Activated T-cell treated with anti-CD3 and anti-CD28 coated beads, Interleukin-2, amount 50 U/mL, for 72 hours (primary cell): ENCODE measurements at regions not wholly inside any gene's neighbourhood (a gene's known extent, or its start where the extent isn't known, plus 50 kb on each side); places are given as distances from the start of the nearest gene placed in this dataset.

ENCODE experiments used
- ATAC-seq, 2 donors: fragments of 150-1000 bp; cut with Tn5 transposase; replicated peaks in 1 of 2; 2 replicates each; pipeline ENCODE4 v1.10.0; 2021; ENCODE audit warnings: moderate library complexity in 2 of 2, mild to moderate bottlenecking in 1 of 2
- DNase-seq, 2 donors: peaks; one replicate each; pipeline ENCODE4 v3.0.0; 2021 to 2022; ENCODE audit warnings: mixed read lengths in 1 of 2
- H3K27ac Mint-ChIP-seq: one replicate; pipeline ENCODE4 v1.8.0; 2022; ENCODE audit warnings: mild to moderate bottlenecking, moderate library complexity, mixed read lengths
- H3K27me3 Mint-ChIP-seq: one replicate; pipeline ENCODE4 v1.8.0; 2022; ENCODE audit warnings: low read depth, mixed read lengths
- H3K36me3 Mint-ChIP-seq, 2 donors: one replicate each; pipeline ENCODE4 v1.8.0; 2022; ENCODE audit warnings: mixed read lengths in 2 of 2, mild to moderate bottlenecking in 1 of 2; ENCODE audit not compliant: insufficient read depth in 2 of 2
- H3K4me1 Mint-ChIP-seq: one replicate; pipeline ENCODE4 v1.8.0; 2022; ENCODE audit warnings: low read depth, mixed read lengths
- H3K4me3 Mint-ChIP-seq, 2 donors: one replicate each; pipeline ENCODE4 v1.8.0; 2022; ENCODE audit warnings: mild to moderate bottlenecking in 2 of 2, mixed read lengths in 2 of 2, moderate library complexity in 2 of 2
- H3K9me3 Mint-ChIP-seq, 2 donors: one replicate each; pipeline ENCODE4 v1.8.0; 2022; ENCODE audit warnings: mixed read lengths in 2 of 2

DNA sequence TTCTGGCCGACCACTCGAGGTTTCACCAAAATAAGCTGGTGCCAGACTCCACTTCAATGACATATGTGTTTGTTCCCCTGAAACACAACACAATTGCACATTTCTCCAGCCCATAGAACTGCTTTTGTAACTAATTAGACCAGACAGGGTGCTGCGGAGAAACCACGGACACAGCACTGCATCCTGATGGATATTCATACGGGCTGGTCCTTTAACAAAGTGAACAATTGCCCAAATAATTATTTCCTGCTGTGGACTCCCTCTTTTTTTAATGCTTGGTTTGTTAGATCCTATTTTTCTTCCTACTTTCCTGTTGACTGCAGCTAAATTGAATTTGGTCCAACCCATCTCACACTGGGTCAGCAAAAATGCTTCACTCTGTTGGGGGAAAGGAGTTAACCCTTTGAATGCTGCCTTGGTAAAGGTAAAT lies 198.6 kb upstream of the BMPER start:
- no peaks in the 10 kb centered on the region for H3K4me1 Mint-ChIP-seq
- no peak overlapping the region for H3K27ac Mint-ChIP-seq
- H3K9me3 Mint-ChIP-seq = peaks cover 8% of the 10 kb centered on the region in 2 donors
- no peak overlapping the region for H3K4me3 Mint-ChIP-seq
- DNase-seq = no peak
- peaks cover 3 to 5% of the 10 kb centered on the region in 2 donors for H3K36me3 Mint-ChIP-seq
- no peaks in the 10 kb centered on the region for H3K27me3 Mint-ChIP-seq
- no peak for ATAC-seq

DNA sequence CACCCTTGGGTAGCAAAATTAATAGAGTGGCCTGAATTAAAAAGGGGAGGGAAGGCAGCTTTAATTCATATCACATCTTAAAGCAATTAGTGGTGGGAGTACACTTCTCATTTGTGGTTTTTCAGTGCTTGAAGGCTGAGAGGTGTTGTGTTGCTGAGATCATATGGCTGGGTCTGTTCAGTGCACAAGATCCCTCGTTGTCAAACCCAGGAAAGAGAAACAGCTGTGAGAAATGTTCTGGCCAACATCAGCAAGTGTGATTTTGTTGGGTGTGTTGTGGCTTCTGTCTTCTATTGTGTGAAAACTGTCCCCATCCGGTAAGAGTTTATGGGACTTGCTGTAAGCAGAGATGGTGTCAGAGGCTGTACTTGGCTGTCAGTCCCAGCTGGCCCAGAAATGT lies 197.9 kb upstream of the BMPER start:
- no peak overlapping the region for H3K4me3 Mint-ChIP-seq
- H3K9me3 Mint-ChIP-seq = peaks cover 2 to 4% of the 10 kb centered on the region in 2 donors
- H3K36me3 Mint-ChIP-seq = peaks cover under 1 to 2% of the 10 kb centered on the region in 2 donors
- DNase-seq = no peak
- ATAC-seq = no peak
- H3K27me3 Mint-ChIP-seq = no peaks in the 10 kb centered on the region
- no peak overlapping the region for H3K27ac Mint-ChIP-seq
- H3K4me1 Mint-ChIP-seq = no peaks in the 10 kb centered on the region

DNA sequence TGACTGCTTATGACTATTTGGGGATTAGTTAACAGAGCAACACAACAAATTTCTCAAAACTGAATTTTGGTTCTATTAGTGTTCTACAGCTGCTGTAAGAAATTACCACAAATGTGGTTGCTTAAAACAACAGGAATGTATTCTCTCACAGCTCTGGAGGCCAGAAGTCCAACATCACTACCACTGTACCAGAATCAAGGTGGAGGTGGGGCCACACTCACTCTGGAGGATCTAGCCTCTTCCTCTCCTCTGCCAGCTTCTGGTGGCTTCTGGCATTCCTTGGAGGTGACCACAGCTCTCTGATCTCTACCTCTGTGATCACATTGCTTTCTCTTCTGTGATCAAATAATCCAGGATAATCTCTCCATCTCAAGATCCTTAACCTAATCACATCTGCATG lies 194.7 kb upstream of the BMPER start:
- Mint-ChIP-seq H3K4me1 (no peaks in the 10 kb centered on the region), H3K27ac (no peak overlapping the region), H3K36me3 (no peaks in the 10 kb centered on the region), H3K4me3 (no peak overlapping the region), H3K9me3 (no peaks in the 10 kb centered on the region), H3K27me3 (no peaks in the 10 kb centered on the region)
- DNase-seq (no peak), ATAC-seq (no peak)

DNA sequence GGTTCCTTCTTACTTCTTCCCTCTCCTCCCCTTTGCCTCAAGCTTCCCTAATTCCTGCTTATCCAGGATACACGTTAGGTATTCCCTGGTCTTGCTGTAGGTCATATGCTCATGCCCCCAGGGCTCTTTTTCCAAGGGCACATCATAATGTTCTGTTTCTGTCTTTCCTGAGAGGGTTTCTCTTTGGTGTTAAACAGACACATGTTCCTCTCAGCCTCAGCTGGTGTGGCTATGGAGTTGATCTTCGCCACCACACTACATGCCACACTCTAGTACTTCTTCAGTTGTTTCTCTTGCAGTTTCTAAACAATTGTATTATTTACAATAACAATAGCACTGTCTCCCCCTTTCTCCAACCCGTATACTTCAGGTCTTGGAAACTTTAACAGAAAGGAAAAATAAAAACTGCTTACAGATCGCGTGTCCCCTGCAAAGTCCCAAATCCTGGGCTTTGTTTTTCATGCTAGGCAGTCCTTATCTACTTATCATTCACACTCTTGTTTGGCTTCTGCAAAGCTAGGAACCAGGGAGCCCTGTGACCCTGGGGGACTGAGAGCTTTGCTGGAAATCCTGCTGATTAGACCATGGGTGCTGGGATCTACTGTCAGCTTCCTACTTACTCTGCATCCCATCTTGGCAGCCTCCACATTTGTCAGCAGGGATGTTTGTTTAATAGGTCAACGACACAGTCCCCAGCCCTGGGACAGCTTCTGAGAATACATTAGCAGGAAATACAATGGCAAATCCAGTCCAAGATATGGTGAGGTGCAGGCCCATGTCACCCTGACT lies 193.9 kb upstream of the BMPER start:
- H3K4me3 Mint-ChIP-seq = no peak overlapping the region
- DNase-seq (no peak), ATAC-seq (no peak)
- H3K27me3 Mint-ChIP-seq = no peaks in the 10 kb centered on the region
- peak overlapping the region; percentile 13 for H3K27ac Mint-ChIP-seq
- no peaks in the 10 kb centered on the region for H3K36me3 Mint-ChIP-seq
- H3K4me1 Mint-ChIP-seq = no peaks in the 10 kb centered on the region
- no peaks in the 10 kb centered on the region for H3K9me3 Mint-ChIP-seq

DNA sequence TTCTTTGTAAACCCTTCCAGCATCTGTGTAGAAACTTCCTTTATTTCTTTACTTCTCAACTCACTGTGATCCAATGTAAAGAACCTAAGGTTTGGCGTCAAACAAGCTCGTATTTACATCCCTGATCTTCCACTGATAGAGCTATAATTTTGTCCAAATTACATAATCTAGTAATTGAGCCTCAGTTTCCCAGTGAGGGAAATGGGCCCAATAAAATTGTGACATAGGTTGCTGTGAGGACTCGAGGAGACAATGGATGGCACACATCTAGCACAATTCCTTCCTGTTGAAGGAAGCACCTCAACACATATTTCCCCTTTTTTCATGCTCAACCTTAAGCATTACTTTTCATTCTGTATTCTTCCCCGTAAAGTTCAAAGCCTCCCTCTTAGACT lies 193.3 kb upstream of the BMPER start:
- DNase-seq (no peak), ATAC-seq (no peak)
- H3K9me3 Mint-ChIP-seq = no peaks in the 10 kb centered on the region
- no peaks in the 10 kb centered on the region for H3K4me1 Mint-ChIP-seq
- no peak overlapping the region for H3K27ac Mint-ChIP-seq
- no peak overlapping the region for H3K4me3 Mint-ChIP-seq
- no peaks in the 10 kb centered on the region for H3K27me3 Mint-ChIP-seq
- no peaks in the 10 kb centered on the region for H3K36me3 Mint-ChIP-seq

DNA sequence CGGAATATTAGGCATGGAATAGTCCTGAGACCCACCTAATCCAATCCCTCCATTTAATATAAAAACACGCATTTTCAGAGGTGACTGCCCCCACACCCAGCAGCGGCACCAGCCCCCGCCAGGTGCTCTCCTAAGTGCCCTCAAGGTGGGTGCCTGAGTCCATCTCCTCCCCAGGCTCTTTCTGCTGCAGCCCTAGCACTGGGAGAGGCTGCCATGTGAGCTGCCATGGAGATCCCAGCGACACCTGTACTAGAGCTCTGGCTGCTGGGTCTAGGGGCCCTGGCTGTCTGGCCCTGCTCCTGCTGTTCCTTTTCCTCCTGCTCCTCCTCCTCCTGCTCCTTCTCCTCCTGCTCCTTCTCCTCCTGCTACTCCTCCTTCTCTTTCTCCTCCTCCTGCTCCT lies 191.1 kb upstream of the BMPER start:
- no peaks in the 10 kb centered on the region for H3K36me3 Mint-ChIP-seq
- H3K27me3 Mint-ChIP-seq = no peaks in the 10 kb centered on the region
- H3K4me3 Mint-ChIP-seq = no peak overlapping the region
- H3K9me3 Mint-ChIP-seq = no peaks in the 10 kb centered on the region
- no peaks in the 10 kb centered on the region for H3K4me1 Mint-ChIP-seq
- DNase-seq (no peak), ATAC-seq (no peak)
- H3K27ac Mint-ChIP-seq = no peak overlapping the region

DNA sequence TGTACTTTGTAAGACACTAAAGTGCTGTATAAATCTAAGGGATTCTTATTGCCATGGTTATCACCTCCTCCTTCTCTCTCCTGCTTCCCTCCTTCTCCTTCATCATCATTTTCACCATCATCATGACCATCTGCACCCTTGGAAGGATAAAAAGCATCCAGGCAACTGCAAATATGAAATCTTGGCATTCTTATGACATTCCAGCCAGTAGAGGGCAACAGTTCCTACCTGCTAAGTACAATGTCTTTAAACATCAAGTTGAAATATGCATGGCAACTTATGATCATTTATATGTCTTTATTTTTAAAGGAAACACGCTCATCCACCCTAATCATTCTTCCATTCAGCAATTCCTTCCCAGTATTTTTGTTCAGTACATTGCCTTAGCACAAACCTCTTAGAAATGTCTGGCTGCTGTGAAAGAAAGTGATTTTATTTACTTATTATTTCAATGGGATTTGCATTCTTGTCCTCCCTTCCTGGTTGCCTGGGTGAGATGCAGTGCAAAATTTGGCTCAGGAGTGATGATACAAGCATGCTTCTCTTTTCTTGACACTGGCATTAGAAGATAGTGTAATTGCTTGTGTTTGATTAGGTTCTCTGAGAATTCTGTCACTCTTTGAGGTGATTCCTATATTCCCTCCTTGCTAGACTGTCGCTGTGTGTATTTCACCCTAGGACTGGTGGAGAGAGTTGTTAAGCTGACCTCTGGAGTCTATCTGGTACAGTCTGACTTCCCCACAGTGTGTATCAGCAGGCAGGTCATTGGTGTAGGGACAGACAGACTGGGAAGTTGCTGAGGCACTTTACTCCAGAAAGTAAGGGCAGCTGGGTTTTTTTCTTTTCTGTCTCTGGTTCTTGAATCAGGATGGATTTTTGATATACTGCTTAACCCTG lies 188.5 kb upstream of the BMPER start:
- DNase-seq = no peak
- no peaks in the 10 kb centered on the region for H3K9me3 Mint-ChIP-seq
- H3K27me3 Mint-ChIP-seq = no peaks in the 10 kb centered on the region
- H3K4me1 Mint-ChIP-seq = no peaks in the 10 kb centered on the region
- no peak for ATAC-seq
- no peak overlapping the region for H3K4me3 Mint-ChIP-seq
- no peaks in the 10 kb centered on the region for H3K36me3 Mint-ChIP-seq
- H3K27ac Mint-ChIP-seq = no peak overlapping the region

DNA sequence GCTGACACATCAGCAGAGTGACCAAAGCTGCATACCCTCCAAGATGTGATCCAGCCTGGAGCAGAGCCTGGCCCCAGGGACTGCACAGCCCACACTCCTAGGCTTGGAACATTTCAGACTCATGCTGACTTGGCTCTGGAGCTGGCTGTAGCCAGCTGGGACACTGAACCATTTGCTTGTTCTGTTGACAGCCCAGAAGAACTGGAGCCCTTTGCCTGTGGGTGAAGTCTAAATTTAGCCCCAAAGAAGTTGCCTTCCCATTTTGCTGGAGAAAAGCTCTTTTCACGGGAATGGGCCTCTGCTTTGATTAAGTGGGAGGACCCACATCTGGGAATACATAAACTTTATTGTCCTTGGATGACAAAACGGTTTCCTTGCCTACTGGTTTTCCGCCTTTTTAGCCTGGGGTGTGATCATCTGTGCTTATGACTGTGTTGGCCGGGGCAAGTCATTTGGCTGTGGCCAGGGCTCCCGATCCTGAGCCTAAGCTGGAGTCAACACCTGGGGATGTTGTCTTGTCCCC lies 186.2 kb upstream of the BMPER start:
- ATAC-seq = no peak
- Mint-ChIP-seq H3K36me3 (no peaks in the 10 kb centered on the region), H3K27me3 (no peaks in the 10 kb centered on the region), H3K4me1 (no peaks in the 10 kb centered on the region), H3K4me3 (no peak overlapping the region), H3K27ac (no peak overlapping the region), H3K9me3 (no peaks in the 10 kb centered on the region)
- DNase-seq = no peak

DNA sequence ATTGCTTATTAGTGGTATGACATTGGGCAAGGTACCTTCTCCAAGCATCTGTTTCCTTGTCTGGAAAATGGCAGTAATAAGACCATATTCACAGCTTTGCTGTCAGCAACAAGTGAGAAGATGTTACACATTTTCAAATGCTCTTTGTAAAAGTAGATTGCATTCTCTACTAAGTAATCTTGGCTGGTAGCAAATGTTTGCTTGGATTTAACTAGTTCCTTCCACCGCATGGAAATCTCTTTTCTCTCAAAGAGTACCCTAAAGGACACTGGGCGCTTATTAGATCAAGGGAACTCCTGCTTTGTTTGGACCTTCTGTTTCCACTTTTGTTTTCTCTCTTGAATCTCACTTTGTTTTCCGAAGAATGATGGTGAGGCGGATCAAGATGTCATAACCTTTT lies 185.2 kb upstream of the BMPER start:
- Mint-ChIP-seq H3K36me3 (no peaks in the 10 kb centered on the region), H3K27ac (no peak overlapping the region), H3K27me3 (no peaks in the 10 kb centered on the region), H3K4me3 (no peak overlapping the region), H3K4me1 (no peaks in the 10 kb centered on the region), H3K9me3 (no peaks in the 10 kb centered on the region)
- DNase-seq = no peak
- no peak for ATAC-seq

DNA sequence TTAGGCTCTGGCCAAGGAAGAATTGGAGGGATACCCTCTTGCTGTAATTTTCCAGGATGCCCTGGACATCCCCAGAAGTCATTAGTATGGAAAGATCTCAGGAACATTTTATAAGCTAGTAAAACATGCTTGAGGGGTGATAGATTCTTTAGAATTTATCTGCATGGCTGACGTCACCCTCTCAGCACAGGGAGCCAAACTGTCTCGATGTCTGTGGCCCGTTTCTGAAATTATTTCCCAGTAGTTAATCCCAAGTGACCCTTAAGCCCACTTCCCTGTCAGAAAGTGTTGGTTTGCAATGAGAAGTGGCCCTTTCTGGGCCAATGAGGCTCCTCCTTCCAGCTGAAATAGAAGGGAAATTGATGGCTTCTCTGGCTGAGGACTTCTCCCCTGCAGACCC lies 184.5 kb upstream of the BMPER start:
- Mint-ChIP-seq H3K4me3 (no peak overlapping the region), H3K9me3 (no peaks in the 10 kb centered on the region), H3K27me3 (no peaks in the 10 kb centered on the region), H3K27ac (no peak overlapping the region), H3K36me3 (no peaks in the 10 kb centered on the region), H3K4me1 (no peaks in the 10 kb centered on the region)
- no peak for ATAC-seq
- DNase-seq = no peak

DNA sequence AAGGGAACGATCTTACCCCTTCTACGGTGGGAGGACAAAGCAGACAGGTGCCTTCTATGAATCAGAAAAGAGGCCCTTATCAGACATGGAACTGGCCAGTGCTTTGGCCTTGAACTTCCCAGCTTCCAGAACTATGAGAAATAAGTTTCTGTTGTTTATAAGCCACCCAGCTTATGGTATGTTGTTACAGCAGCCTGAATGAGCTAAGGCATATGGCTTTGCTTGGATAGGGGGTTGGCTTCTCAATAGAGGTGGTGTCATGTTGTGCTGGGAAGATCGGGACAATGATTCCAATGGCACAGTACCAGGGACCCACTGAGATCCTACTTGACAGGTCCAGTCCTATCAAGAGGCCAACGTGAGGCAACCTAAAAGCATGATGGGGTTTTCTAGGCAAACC lies 183.4 kb upstream of the BMPER start:
- no peaks in the 10 kb centered on the region for H3K36me3 Mint-ChIP-seq
- no peak for ATAC-seq
- DNase-seq = no peak
- no peak overlapping the region for H3K4me3 Mint-ChIP-seq
- no peaks in the 10 kb centered on the region for H3K9me3 Mint-ChIP-seq
- H3K4me1 Mint-ChIP-seq = no peaks in the 10 kb centered on the region
- no peak overlapping the region for H3K27ac Mint-ChIP-seq
- no peaks in the 10 kb centered on the region for H3K27me3 Mint-ChIP-seq

DNA sequence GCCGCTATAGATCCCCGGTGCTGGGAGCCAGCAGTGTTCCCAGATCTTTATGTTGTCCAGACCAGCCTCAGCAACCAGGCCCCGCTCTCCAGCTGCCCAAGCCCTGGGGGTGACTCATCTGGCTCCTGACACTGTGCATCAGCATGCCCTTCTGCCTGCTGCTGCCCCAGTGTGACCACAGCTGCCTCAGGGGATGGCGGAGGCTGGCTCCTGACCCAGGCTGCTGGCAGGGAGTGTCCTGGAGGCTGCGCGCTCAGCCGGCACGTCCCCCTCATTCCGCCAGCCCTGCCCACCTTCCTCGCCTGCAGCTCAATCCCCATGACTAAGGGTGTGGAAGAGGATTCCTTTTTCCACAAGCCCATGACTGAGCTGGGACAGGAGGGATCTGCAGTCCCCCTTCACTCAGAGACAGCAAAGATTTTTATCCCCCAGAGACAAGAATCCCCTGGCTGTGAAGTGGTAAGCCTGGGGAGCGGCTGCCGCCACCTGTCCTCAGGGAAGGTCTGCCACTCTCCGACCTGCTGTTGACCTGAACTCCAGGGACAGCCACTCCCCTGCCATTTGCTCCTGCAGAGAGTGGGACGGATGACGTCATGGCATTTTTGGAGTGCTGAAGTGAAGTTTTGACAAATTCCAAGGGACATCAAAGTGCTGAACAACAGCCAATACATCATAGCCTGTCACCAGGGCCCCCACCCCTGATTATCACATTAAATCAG lies 182.8 kb upstream of the BMPER start:
- DNase-seq (no peak), ATAC-seq (no peak)
- Mint-ChIP-seq H3K36me3 (no peaks in the 10 kb centered on the region), H3K27me3 (no peaks in the 10 kb centered on the region), H3K27ac (no peak overlapping the region), H3K4me3 (no peak overlapping the region), H3K4me1 (no peaks in the 10 kb centered on the region), H3K9me3 (no peaks in the 10 kb centered on the region)

DNA sequence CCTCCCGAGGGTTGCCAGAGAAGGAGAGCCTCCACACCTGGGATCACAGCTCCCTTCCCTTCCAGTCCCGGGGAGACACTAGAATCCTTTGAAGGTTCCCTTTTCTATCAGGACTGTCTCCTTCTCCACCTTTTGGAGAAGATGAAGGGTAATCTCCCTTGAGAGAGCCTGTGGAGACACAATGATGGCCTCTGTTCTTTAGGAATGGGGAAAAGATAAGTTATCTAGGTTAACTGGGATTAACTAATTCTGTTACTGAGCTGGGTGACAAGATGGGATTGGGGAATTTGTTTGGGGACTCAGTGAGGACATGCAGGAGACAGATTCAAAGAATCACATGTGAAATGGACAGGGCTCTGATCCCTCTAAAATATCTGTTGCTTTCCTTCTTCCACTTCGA lies 181.1 kb upstream of the BMPER start:
- Mint-ChIP-seq H3K4me1 (no peaks in the 10 kb centered on the region), H3K27ac (no peak overlapping the region), H3K27me3 (no peaks in the 10 kb centered on the region), H3K36me3 (no peaks in the 10 kb centered on the region), H3K9me3 (no peaks in the 10 kb centered on the region), H3K4me3 (no peak overlapping the region)
- ATAC-seq = no peak
- no peak for DNase-seq
